H1 (cell line): ENCODE measurements at regions not wholly inside any gene's neighbourhood (a gene's known extent, or its start where the extent isn't known, plus 50 kb on each side); places are given as distances from the start of the nearest gene placed in this dataset.

Experiments used
- BRCA1 ChIP-seq: IDR thresholded peaks from 2 replicates; pipeline ENCODE4 v1.6.1; 2012; ENCODE audit warnings: low read depth, low read length, improper control_type of control experiment
- CREB1 ChIP-seq: IDR thresholded peaks from 2 replicates; pipeline ENCODE4 v1.6.1; 2012; ENCODE audit warnings: inconsistent platforms
- CTCF ChIP-seq, 3 experiments: IDR thresholded peaks; 1 replicate in 2 of 3; 2 replicates in 1 of 3; pipeline versions ENCODE4 v1.5.1 to v1.6.1; 2011; ENCODE audit warnings: low read length in 3 of 3, mild to moderate bottlenecking in 3 of 3, inconsistent platforms in 2 of 3, low read depth in 1 of 3, moderate library complexity in 1 of 3; ENCODE audit not compliant: insufficient read depth in 1 of 3; ENCODE audit errors: control extremely low read depth in 1 of 3
- GABPA ChIP-seq: IDR thresholded peaks from 2 replicates; pipeline ENCODE4 v1.6.1; 2011; ENCODE audit warnings: mild to moderate bottlenecking, low read length, moderate library complexity, borderline replicate concordance; ENCODE audit not compliant: insufficient read depth
- POLR2AphosphoS5 ChIP-seq: IDR thresholded peaks from 2 replicates; pipeline ENCODE4 v1.6.1; 2011; ENCODE audit warnings: low read depth, low read length
- SAP30 ChIP-seq: fragments of 300-600 bp; sonication (generic); IDR thresholded peaks from 2 replicates; pipeline ENCODE4 v1.7.1; 2012; ENCODE audit warnings: low read length, moderate library complexity, mild to moderate bottlenecking, inconsistent platforms; ENCODE audit not compliant: insufficient read depth, insufficient replicate concordance
- SIN3A ChIP-seq, 2 experiments: IDR thresholded peaks in 1 of 2; conservative IDR thresholded peaks in 1 of 2; 2 replicates each; pipeline ENCODE4 v1.6.1; 2011 to 2012; ENCODE audit warnings: low read length in 2 of 2, improper control_type of control experiment in 1 of 2, low read depth in 1 of 2, mild to moderate bottlenecking in 1 of 2
- YY1 ChIP-seq: IDR thresholded peaks from 2 replicates; pipeline ENCODE4 v1.6.1; 2011; ENCODE audit warnings: low read depth, mild to moderate bottlenecking, low read length

DNA sequence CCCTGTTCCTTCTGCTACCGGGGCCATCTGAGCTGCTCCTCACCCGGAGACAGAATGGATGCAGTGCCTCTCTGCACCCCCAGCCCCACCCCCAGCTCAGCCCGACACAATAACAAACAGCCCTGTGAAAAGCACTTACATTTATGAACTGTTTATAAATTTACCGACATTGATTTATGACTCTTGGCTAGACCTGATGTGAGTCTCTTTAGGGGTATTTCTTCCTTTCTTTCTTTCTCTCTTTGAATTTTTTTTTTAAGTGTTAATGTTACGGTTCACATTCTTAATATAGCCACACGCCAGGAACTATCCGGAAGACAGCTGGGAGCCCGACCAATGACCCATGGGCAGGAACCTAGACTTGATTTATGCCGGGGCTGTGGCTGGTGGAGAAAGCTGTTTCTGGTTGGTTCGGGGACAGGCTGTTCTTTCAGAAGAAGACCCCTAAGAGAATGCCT lies 266.3 kb downstream of the CDC5L start:
- TF ChIP-seq YY1 = no peak
- no peak for TF ChIP-seq CREB1
- TF ChIP-seq CTCF (IDR thresholded peaks at IDR 0.05; ENCODE audit: control extremely low read depth in 1 of 3, insufficient read depth in 1 of 3, low read depth in 1 of 3, low read length in 3 of 3) = no peak
- no peak for TF ChIP-seq SAP30
- no peak for TF ChIP-seq SIN3A (conservative IDR thresholded peaks at IDR 0.05 in 1 of 2, IDR thresholded peaks at IDR 0.05 in 1 of 2; ENCODE audit: low read depth in 1 of 2, low read length in 2 of 2)
- TF ChIP-seq POLR2AphosphoS5 = no peak
- TF ChIP-seq BRCA1 = no peak
- no peak for TF ChIP-seq GABPA
